ELF-1 (cell line): ENCODE measurements at regions not wholly inside any gene's neighbourhood (a gene's known extent, or its start where the extent isn't known, plus 50 kb on each side); places are given as distances from the start of the nearest gene placed in this dataset.
A peak's percentile ranks its signal among the peaks of the same experiment; 100 is the strongest.

Experiments used
- DNase-seq: peaks from one replicate; pipeline ENCODE4 v3.0.0-alpha.2; 2016; ENCODE audit warnings: low read depth, low spot score

DNA sequence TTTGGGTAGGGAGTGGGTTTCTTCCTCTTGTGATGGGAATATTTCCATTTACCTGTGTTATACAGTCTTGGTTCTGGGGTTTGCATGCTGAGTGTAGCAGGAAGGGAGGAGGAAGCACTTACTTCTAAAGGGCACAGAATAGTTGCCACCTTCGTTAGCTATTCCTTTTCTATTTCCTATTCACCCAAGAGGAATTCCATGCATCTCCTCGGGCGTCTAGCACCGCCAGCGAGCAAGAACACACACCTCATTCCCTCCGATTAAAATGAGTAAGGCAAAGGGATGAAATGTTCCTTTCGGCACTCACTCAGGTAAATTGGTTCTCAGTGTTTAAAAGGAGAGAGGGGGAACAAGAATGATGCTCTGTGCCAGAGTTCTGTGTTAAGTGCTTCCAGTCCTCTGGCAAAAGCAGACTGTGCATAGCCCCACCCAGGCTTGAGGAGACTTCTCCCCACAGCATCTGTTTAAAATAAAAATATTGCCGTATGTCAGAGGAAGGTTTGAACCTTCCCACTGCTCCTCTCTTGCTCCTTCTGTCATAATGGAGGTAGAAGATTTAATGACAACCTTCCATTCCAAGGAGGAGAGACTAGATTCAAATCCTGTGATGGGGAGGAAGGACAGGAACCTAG is 351.4 kb downstream of the PTTG2 start:
- no peak for DNase-seq

DNA sequence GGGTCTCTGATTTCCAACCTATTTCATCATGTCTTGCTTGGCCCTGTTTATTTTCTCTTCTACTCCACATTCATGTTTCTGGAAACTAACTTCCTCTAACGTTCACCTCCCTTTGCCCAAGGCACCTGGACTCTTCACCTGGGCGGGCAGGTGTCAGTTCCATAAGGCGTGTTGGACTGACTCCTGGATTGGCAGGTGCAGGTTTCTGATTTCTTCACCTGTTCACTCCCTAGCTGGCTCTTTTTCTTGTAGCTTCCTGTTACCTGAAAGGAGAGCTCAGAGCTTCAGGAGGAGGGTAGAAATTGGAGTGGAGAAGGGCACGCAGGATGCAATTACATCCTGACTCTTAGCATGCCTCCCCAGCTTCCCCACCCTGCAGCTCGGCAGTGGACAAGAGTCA is 350.8 kb upstream of the KLF3 start:
- DNase-seq: no peak

GRCh38 chr4:38313999-38314561 is 349.9 kb upstream of the KLF3 start:
- no peak for DNase-seq

DNA sequence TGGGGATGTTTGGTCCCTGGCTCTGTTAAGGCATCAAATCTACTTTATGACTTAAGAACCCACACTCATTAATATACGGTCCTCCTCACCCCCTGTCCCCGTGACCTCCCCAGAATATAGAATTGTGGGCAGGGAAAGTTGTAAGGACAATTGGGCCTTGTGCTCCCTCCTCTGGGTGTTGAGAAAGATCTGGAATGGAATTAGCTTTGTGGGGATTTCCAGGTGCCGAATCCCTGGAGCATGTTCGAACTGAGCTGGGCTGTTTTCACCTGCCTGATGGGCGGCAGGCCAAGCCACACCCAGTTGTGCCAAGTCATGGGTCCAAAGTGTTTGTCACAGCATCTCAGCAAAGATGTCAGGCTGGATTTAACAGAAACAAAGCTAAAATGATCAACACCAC is 349.3 kb upstream of the KLF3 start:
- DNase-seq: no peak

- DNase-seq: no peak
These were observed 348.7 kb upstream of the KLF3 start for GRCh38 chr4:38315286-38315685.

GRCh38 chr4:38316045-38316444 is 348.0 kb upstream of the KLF3 start:
- no peak for DNase-seq

GRCh38 chr4:38317041-38317674 is 346.8 kb upstream of the KLF3 start:
- DNase-seq: no peak

- peak; percentile 98 for DNase-seq
These were observed 345.1 kb upstream of the KLF3 start for GRCh38 chr4:38318737-38319455.

DNA sequence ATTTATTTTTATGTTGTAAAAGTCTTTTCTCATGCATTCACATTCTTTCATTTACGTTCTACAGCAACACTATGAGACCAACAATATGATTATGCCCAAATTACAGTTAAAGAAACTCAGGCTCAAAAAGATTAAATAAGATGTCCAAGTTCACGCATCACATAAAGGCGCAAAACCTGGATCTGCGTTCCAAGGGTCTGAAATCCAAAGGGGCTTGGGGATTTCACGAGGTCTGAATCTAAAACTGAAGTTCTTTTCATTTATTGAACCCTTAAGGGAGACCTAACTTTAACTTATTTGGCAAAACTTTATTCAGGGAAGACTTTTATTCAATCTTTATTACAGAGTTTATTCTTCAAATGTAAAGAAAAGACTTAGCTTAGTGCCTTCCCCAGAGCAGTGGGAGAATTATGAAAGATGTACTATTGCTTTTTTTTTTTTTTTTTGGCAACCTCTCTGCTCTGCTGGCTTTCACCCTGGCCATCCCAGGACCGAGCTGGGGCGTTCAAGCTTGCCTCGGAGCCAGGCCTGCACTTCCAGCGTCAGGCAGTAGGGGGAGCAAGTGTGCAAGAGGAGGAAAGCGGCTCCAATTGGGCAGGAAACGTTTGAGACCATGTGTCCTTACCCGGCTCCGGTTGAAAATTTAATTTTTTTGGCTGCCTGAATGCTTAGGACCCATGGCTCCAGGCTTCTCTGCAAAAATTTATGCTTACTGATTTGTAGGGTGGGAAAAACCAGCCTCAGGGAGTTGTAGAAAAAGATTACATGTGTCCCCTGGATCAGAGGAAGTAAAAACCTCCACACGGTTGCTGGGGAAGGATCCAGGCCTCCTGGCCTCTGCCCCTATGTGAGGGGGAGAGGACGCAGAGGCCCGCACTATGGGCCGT is 344.3 kb upstream of the KLF3 start:
- DNase-seq: peak; percentile 96

DNA sequence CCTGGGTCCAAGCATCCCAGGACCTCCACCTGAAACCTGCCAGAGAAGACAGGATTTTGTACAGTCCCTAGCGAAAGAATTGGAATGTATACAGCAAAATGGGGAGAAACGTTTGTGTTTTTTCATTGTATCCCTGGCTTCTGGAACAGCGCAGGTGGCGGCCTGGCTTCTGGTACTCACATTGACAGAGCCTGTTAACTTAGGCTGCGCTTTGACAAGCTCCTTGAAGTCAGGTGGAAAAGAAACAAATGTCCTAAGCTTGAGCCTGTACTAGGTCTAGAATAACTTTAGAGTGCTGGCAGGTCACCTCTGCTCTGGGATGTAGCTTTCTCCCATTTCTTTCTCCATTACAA is 343.7 kb upstream of the KLF3 start:
- no peak for DNase-seq

DNA sequence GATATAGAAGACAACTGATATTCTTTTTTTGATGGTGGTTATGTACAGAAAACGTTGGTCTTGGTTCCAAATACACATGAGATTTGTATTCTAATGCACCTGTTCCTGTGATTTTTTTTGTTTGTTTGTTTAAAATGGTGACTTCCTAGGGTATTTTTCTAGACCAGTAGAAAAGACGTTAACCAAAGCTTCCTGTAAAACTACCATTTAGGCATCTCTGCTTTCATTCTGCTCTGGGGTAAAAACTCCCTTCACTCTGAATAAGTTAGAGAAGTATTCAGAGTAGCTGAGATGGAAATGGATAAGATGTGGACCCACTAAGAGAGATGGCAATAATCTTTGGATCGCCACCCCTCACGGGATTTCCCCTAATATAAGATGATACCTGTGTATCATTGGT is 343.2 kb upstream of the KLF3 start:
- no peak for DNase-seq

DNA sequence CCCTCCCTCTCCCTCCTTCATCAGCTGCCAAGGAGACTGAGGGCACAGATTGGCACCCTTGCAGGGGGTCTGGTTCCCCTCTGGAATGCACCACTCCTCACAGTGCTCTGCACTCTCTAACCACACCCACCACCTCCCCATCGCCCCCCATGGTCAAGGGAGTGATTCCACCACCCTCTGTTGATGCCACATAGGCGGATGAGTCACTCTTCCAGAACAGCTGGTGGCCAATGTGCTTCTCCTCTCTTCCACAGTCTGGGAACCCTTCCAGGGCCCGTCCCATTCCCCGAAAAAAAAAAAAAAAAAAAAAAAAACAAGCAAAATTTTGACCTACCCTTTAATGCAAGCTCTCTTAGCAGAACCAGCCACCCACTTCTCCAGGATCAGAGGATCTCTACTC is 341.3 kb upstream of the KLF3 start:
- DNase-seq: no peak

GRCh38 chr4:38323141-38323641 is 340.8 kb upstream of the KLF3 start:
- no peak for DNase-seq

DNA sequence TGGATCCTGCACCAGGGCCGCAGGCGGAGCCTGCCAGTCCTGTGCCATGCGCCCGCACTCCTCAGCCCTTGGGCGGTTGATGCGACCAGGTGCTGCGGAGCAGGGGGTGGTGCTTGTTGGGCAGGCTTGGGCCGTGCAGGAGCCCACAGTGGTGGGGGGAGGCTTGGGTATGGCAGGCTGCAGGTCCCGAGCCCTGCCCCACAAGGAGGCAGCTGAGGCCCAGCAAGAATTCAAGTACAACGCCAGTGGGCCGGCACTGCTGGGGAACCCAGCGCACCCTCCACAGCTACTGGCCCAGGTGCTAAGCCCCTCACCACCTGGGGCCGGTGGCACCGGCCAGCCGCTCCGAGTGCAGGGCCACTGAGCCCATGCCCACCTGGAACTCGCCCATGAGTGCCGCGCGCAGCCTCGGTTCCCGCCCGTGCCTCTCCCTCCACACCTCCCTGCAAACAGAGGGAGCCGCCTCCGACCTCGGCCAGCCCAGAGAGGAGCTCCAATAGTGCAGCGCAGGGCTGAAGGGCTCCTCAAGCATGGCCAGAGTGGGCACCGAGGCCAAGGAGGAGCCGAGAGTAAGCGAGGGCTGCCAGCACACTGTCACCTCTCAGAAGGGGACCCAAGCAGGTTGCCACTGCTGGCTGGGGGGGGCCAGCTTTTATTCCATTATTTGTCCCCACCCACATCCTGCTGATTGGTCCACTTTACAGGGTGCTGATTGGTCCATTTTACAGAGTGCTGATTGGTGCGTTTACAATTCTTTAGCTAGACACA is 339.0 kb upstream of the KLF3 start:
- DNase-seq: no peak

- no peak for DNase-seq
These were observed 338.4 kb upstream of the KLF3 start for GRCh38 chr4:38325629-38325913.

- no peak for DNase-seq
These were observed 337.5 kb upstream of the KLF3 start for GRCh38 chr4:38326499-38326898.

DNA sequence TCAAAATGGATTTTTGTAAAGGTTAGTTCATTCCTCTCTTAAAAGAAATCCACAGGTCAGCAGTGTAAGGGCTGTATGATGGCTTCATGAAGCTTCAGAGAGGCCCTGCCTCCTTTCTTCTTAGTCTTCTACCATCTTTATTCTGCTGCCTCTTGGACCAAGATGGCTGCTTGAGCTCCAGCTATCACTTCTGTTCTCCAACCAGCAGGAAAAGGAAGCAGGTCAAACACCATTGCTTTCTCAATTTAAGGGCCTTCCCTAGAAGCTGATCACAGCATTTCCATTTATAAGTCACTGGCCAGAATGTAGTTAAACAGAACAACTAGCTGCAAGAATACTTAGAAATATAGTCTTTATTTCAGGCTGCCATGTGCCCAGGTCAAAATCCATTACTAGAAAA is 336.8 kb upstream of the KLF3 start:
- DNase-seq: no peak

- no peak for DNase-seq
These were observed 334.8 kb upstream of the KLF3 start for GRCh38 chr4:38328989-38329729.

GRCh38 chr4:38330321-38330720 is 333.7 kb upstream of the KLF3 start:
- DNase-seq: peak; percentile 27

DNA sequence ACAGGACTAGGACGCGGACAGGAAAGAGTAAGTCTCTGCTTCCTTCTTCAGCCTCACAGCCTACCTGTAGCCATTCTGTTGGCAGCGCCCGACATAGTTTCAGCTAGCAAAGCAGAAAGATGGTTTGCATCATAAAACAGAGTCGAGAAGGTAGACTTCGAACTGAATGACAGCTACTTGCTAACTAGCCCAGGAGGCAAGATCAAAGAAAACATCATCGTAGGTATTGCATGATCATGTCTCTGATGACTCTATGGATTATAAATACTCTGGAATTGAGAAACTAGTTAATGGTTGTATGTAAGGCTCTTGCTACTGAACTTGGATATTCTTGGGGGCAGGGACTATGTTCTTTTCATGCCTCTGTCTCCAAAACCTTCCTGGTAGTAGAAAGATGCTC is 333.1 kb upstream of the KLF3 start:
- no peak for DNase-seq
